ENCODE measurements at regions not wholly inside any gene's neighbourhood (a gene's known extent, or its start where the extent isn't known, plus 50 kb on each side); places are given as distances from the start of the nearest gene placed in this dataset.

DNA sequence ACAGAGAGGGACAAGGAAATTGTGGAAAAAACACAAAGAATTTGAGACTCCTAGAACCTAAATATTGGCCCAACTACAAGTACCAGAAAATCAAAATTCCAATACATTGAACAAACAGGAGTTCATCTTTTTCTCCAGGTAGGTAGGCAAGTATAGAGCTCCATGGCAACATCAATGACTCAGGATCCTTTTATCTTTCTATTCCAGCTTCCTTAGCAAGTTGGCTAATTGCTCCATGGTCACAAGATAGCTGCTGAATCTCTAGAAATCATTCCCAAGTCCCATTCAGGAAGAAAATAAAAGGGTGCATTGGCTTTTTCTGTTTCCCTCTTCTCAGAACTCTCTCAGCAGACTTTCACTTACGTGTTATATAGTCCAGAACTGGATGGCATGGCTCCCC lies 117.9 kb upstream of the MAN2A1 start:
- FAIRE-seq: no peak

DNA sequence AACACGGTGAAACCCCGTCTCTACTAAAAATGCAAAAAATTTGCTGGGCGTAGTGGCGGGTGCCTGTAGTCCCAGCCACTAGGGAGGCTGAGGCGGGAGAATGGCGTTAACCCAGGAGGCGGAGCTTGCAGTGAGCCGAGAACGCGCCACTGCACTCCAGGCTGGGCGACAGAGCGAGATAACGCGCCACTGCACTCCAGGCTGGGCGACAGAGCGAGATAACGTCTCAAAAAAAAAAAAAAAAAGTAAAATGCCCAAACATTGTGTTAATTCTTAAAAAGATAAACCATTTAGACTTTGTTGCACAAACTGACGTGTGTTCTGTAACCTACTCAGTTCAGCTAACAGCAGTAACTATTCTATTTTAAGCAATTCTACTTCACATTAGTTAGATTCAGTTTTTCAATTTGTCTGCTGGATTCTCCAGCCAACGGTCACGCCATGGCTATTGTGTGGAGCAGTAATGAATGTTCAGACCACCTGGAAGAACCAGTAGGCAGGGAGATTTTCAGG lies 119.3 kb upstream of the MAN2A1 start:
- H3K9me3 ChIP-seq (ENCODE audit: control insufficient read depth in 2 of 2, insufficient read depth in 1 of 2, low read depth in 1 of 2, low read length in 1 of 2): no peaks in the 10 kb centered on the region
- no peaks in the 10 kb centered on the region for H3K4me1 ChIP-seq (ENCODE audit: control insufficient read depth in 3 of 3, insufficient read depth in 2 of 3, low read depth in 1 of 3, low read length in 2 of 3)
- no peaks in the 10 kb centered on the region for H3K36me3 ChIP-seq (ENCODE audit: control insufficient read depth in 3 of 3, insufficient read depth in 2 of 3, low read depth in 1 of 3, low read length in 3 of 3)
- no peak overlapping the region for H3K27ac ChIP-seq (ENCODE audit: low read depth in 1 of 3, low read length in 2 of 3)
- no peak overlapping the region for H3K4me3 ChIP-seq (ENCODE audit: low read depth in 1 of 3, low read length in 3 of 3)
- 89 to 94% (median 90%) methylated on average over 20 of the region's 20 CpGs for WGBS, 3 donors
- FAIRE-seq (no peak), DNase-seq (no peak)
- H3K27me3 ChIP-seq (ENCODE audit: control insufficient read depth in 3 of 3, insufficient read depth in 3 of 3, low read length in 3 of 3): peaks cover 0 to 3% (median 0%) of the 10 kb centered on the region in 3 donors

More for the DNA sequence above, 117.9 kb upstream of the MAN2A1 start:
- WGBS, 3 donors: 79 to 86% (median 79%) methylated on average over 1 of the region's 1 CpG
- H3K27me3 ChIP-seq (ENCODE audit: control insufficient read depth in 3 of 3, insufficient read depth in 3 of 3, low read length in 3 of 3): peaks cover 0 to 3% (median 0%) of the 10 kb centered on the region in 3 donors
- DNase-seq: no peak
- H3K4me1 ChIP-seq (ENCODE audit: control insufficient read depth in 3 of 3, insufficient read depth in 2 of 3, low read depth in 1 of 3, low read length in 2 of 3): no peaks in the 10 kb centered on the region
- H3K36me3 ChIP-seq (ENCODE audit: control insufficient read depth in 3 of 3, insufficient read depth in 2 of 3, low read depth in 1 of 3, low read length in 3 of 3): no peaks in the 10 kb centered on the region
- no peaks in the 10 kb centered on the region for H3K9me3 ChIP-seq (ENCODE audit: control insufficient read depth in 2 of 2, insufficient read depth in 1 of 2, low read depth in 1 of 2, low read length in 1 of 2)
- H3K27ac ChIP-seq (ENCODE audit: low read depth in 1 of 3, low read length in 2 of 3): no peak overlapping the region
- H3K4me3 ChIP-seq (ENCODE audit: low read depth in 1 of 3, low read length in 3 of 3): no peak overlapping the region

DNA sequence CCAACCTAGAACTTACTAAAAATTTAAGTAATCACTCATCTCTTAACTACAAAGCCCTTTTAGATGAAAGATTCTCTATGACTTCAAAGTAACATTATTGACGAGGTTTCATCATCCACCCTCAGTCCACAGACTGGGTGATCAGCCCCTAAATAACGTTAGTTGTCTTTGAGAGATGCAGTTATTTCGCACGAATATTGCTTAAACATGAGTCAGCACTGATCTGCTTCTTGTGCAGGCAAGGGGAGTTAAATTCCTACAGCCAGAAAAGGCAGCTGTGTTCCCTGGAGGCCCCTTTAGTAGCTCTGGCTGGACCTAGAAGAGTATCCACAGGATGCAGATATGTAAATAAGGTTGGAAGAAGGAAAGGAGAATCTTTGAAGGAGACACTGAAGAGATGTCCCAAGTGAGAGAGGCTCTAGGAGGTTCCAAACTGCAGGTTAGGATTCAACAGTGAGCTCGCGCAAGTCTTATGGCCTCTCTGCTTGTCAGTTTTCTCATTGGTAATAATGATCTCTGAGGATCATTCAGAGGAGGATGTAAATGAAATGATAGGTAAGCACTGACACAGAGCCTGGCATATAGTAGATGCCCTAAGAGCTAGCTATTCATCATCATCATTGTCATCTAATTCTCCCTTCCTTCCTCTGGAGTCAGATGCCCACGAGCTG lies 122.2 kb upstream of the MAN2A1 start:
- 69 to 77% (median 74%) methylated on average over 7 of the region's 7 CpGs for WGBS, 3 donors
- FAIRE-seq (no peak), DNase-seq (no peak)
- Histone ChIP-seq H3K27ac (ENCODE audit: low read depth in 1 of 3, low read length in 2 of 3) (no peak overlapping the region), H3K9me3 (ENCODE audit: control insufficient read depth in 2 of 2, insufficient read depth in 1 of 2, low read depth in 1 of 2, low read length in 1 of 2) (no peaks in the 10 kb centered on the region), H3K4me1 (ENCODE audit: control insufficient read depth in 3 of 3, insufficient read depth in 2 of 3, low read depth in 1 of 3, low read length in 2 of 3) (no peaks in the 10 kb centered on the region), H3K4me3 (ENCODE audit: low read depth in 1 of 3, low read length in 3 of 3) (no peak overlapping the region), H3K36me3 (ENCODE audit: control insufficient read depth in 3 of 3, insufficient read depth in 2 of 3, low read depth in 1 of 3, low read length in 3 of 3) (no peaks in the 10 kb centered on the region), H3K27me3 (ENCODE audit: control insufficient read depth in 3 of 3, insufficient read depth in 3 of 3, low read length in 3 of 3) (no peaks in the 10 kb centered on the region)

DNA sequence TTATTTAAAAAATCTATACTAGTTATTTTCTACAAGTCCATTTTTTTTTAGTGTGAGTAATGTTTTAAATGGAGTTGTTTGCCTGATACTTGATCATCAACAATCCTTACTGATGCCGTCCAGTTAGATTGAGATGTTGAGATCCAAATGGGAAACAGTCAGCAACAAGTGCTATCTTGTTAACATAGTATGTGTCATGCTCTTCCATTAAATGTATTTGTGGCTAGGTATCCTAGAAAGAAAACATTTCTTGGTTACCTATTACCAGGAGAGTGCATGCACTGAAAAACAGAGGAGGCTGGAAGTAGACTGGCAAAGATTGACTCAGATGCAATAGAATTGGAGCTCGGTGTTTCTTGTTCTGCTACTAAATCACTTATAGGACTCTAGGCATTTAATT lies 123.4 kb upstream of the MAN2A1 start:
- Histone ChIP-seq H3K27me3 (ENCODE audit: control insufficient read depth in 3 of 3, insufficient read depth in 3 of 3, low read length in 3 of 3) (no peaks in the 10 kb centered on the region), H3K4me1 (ENCODE audit: control insufficient read depth in 3 of 3, insufficient read depth in 2 of 3, low read depth in 1 of 3, low read length in 2 of 3) (no peaks in the 10 kb centered on the region), H3K9me3 (ENCODE audit: control insufficient read depth in 2 of 2, insufficient read depth in 1 of 2, low read depth in 1 of 2, low read length in 1 of 2) (no peaks in the 10 kb centered on the region), H3K36me3 (ENCODE audit: control insufficient read depth in 3 of 3, insufficient read depth in 2 of 3, low read depth in 1 of 3, low read length in 3 of 3) (no peaks in the 10 kb centered on the region), H3K27ac (ENCODE audit: low read depth in 1 of 3, low read length in 2 of 3) (no peak overlapping the region), H3K4me3 (ENCODE audit: low read depth in 1 of 3, low read length in 3 of 3) (no peak overlapping the region)
- no peak for DNase-seq
- WGBS, 3 donors: 85 to 95% (median 93%) methylated on average over 2 of the region's 2 CpGs
- no peak for FAIRE-seq

DNA sequence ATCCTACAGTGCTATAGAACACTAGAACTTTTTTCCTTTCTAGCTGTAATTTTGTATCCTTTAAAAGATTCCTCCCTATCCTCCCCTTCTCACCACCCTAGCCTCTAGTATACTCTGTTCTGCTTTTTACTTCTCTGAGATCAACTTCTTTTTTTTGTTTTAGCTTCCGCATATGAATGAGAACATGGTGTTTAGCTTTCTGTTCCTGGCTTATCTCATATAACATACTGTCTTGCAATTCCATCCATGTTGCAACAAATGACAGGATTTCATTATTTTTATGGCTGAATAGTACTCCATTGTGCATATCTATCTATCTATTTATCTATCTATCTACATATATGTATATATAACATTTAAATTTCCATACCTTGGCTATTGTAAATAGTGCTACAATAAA lies 126.0 kb upstream of the MAN2A1 start:
- Histone ChIP-seq H3K4me1 (ENCODE audit: control insufficient read depth in 3 of 3, insufficient read depth in 2 of 3, low read depth in 1 of 3, low read length in 2 of 3) (no peaks in the 10 kb centered on the region), H3K27me3 (ENCODE audit: control insufficient read depth in 3 of 3, insufficient read depth in 3 of 3, low read length in 3 of 3) (peaks cover 0 to 2% (median 0%) of the 10 kb centered on the region in 3 donors), H3K9me3 (ENCODE audit: control insufficient read depth in 2 of 2, insufficient read depth in 1 of 2, low read depth in 1 of 2, low read length in 1 of 2) (no peaks in the 10 kb centered on the region), H3K4me3 (ENCODE audit: low read depth in 1 of 3, low read length in 3 of 3) (no peak overlapping the region), H3K36me3 (ENCODE audit: control insufficient read depth in 3 of 3, insufficient read depth in 2 of 3, low read depth in 1 of 3, low read length in 3 of 3) (no peaks in the 10 kb centered on the region), H3K27ac (ENCODE audit: low read depth in 1 of 3, low read length in 2 of 3) (no peak overlapping the region)
- no peak for FAIRE-seq
- whole genome bisulfite sequencing, 3 donors: 96 to 100% (median 96%) methylated on average over 1 of the region's 1 CpG
- no peak for DNase-seq

DNA sequence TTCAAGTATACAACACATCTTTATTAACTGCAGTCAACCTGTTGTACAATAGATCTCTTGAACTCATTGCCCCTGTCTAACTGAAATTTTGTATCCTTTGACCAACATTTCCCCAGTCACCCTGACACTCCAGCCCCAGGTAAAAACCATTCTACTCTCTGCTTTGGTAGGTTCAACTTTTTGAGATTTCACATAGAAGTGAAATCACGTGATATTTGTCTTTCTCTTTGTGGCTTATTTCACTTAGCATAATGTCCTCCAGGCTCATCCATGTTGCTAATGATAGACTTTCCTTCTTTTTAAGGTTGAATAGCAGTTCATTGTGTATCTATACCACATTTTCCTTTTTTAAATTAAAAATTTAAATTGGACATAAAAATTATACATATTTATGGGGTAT lies 126.5 kb upstream of the MAN2A1 start:
- FAIRE-seq: no peak
- Histone ChIP-seq H3K27me3 (ENCODE audit: control insufficient read depth in 3 of 3, insufficient read depth in 3 of 3, low read length in 3 of 3) (peaks cover 0 to 2% (median 0%) of the 10 kb centered on the region in 3 donors), H3K36me3 (ENCODE audit: control insufficient read depth in 3 of 3, insufficient read depth in 2 of 3, low read depth in 1 of 3, low read length in 3 of 3) (no peaks in the 10 kb centered on the region), H3K4me3 (ENCODE audit: low read depth in 1 of 3, low read length in 3 of 3) (no peak overlapping the region), H3K9me3 (ENCODE audit: control insufficient read depth in 2 of 2, insufficient read depth in 1 of 2, low read depth in 1 of 2, low read length in 1 of 2) (no peaks in the 10 kb centered on the region), H3K4me1 (ENCODE audit: control insufficient read depth in 3 of 3, insufficient read depth in 2 of 3, low read depth in 1 of 3, low read length in 2 of 3) (no peaks in the 10 kb centered on the region), H3K27ac (ENCODE audit: low read depth in 1 of 3, low read length in 2 of 3) (no peak overlapping the region)
- WGBS, 3 donors: 71 to 88% (median 76%) methylated on average over 1 of the region's 1 CpG
- no peak for DNase-seq

DNA sequence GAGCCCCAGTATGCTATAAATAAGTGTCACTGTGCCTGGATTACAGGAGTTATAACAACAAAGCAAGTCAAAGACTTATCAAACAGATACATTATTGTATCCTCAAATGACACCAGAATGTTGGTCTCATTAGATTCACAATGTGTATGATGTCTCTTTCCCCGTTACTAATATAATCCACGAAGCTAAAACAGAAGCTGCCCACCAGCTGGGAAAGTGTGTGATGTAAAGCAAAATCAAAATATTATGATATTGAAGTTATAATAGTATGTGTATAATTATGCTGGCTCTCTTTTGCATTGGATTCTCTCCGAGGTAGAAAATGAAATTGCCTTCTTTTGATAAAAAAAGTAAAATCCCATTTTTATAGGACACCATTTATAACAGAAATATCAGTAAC lies 127.3 kb upstream of the MAN2A1 start:
- Histone ChIP-seq H3K36me3 (ENCODE audit: control insufficient read depth in 3 of 3, insufficient read depth in 2 of 3, low read depth in 1 of 3, low read length in 3 of 3) (no peaks in the 10 kb centered on the region), H3K27ac (ENCODE audit: low read depth in 1 of 3, low read length in 2 of 3) (no peak overlapping the region), H3K4me1 (ENCODE audit: control insufficient read depth in 3 of 3, insufficient read depth in 2 of 3, low read depth in 1 of 3, low read length in 2 of 3) (no peaks in the 10 kb centered on the region), H3K27me3 (ENCODE audit: control insufficient read depth in 3 of 3, insufficient read depth in 3 of 3, low read length in 3 of 3) (peaks cover 0 to 2% (median 0%) of the 10 kb centered on the region in 3 donors), H3K9me3 (ENCODE audit: control insufficient read depth in 2 of 2, insufficient read depth in 1 of 2, low read depth in 1 of 2, low read length in 1 of 2) (no peaks in the 10 kb centered on the region), H3K4me3 (ENCODE audit: low read depth in 1 of 3, low read length in 3 of 3) (no peak overlapping the region)
- WGBS, 3 donors: 67 to 83% (median 77%) methylated on average over 3 of the region's 3 CpGs
- DNase-seq: no peak
- FAIRE-seq: no peak

DNA sequence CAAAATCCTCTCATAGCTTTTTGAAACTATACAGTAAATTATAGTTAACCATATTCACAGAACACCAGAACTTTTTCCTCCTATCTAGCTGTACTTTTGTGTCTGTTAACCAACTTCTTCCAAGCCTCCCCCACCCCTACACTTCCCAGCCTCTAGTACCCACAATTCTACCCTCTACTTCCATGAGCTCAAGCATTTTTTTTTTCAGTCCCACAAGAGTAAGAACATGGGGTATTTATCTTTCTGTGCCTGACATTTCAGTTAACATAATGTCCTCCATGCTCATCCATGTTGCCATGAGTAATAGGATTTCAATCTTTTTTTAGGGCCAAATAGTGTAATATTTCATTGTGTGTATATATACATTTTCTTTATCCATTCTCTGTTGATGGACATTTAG lies 128.3 kb upstream of the MAN2A1 start:
- Histone ChIP-seq H3K4me3 (ENCODE audit: low read depth in 1 of 3, low read length in 3 of 3) (no peak overlapping the region), H3K36me3 (ENCODE audit: control insufficient read depth in 3 of 3, insufficient read depth in 2 of 3, low read depth in 1 of 3, low read length in 3 of 3) (no peaks in the 10 kb centered on the region), H3K4me1 (ENCODE audit: control insufficient read depth in 3 of 3, insufficient read depth in 2 of 3, low read depth in 1 of 3, low read length in 2 of 3) (no peaks in the 10 kb centered on the region), H3K9me3 (ENCODE audit: control insufficient read depth in 2 of 2, insufficient read depth in 1 of 2, low read depth in 1 of 2, low read length in 1 of 2) (no peaks in the 10 kb centered on the region), H3K27ac (ENCODE audit: low read depth in 1 of 3, low read length in 2 of 3) (no peak overlapping the region), H3K27me3 (ENCODE audit: control insufficient read depth in 3 of 3, insufficient read depth in 3 of 3, low read length in 3 of 3) (peaks cover 0 to 2% (median 0%) of the 10 kb centered on the region in 3 donors)
- no peak for FAIRE-seq
- no peak for DNase-seq

DNA sequence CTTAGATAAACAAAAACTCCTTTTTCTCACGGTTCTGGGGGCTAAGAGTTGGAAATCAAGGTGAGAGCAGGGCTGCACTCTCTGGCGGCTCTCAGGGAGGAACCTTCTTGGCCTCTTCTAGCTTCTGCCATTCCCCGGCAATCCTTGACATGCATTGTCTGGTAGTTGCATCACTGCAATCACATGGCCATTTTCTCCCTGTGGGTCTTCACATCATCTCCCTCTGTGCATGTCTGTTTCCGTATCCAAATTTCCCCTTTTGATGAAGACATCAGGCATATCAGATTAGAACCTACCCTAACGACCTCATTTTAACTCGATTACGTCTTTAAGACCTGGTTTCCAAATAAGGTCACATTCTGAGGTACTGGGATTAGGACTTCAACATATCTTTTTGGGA lies 129.2 kb upstream of the MAN2A1 start:
- H3K4me1 ChIP-seq (ENCODE audit: control insufficient read depth in 3 of 3, insufficient read depth in 2 of 3, low read depth in 1 of 3, low read length in 2 of 3): no peaks in the 10 kb centered on the region
- no peak for DNase-seq
- WGBS, 3 donors: 76 to 90% (median 78%) methylated on average over 7 of the region's 7 CpGs
- H3K27me3 ChIP-seq (ENCODE audit: control insufficient read depth in 3 of 3, insufficient read depth in 3 of 3, low read length in 3 of 3): peaks cover 0 to 2% (median 0%) of the 10 kb centered on the region in 3 donors
- no peak overlapping the region for H3K27ac ChIP-seq (ENCODE audit: low read depth in 1 of 3, low read length in 2 of 3)
- FAIRE-seq: no peak
- no peaks in the 10 kb centered on the region for H3K36me3 ChIP-seq (ENCODE audit: control insufficient read depth in 3 of 3, insufficient read depth in 2 of 3, low read depth in 1 of 3, low read length in 3 of 3)
- no peaks in the 10 kb centered on the region for H3K9me3 ChIP-seq (ENCODE audit: control insufficient read depth in 2 of 2, insufficient read depth in 1 of 2, low read depth in 1 of 2, low read length in 1 of 2)
- no peak overlapping the region for H3K4me3 ChIP-seq (ENCODE audit: low read depth in 1 of 3, low read length in 3 of 3)
